ENCODE measurements at regions not wholly inside any gene's neighbourhood (a gene's known extent, or its start where the extent isn't known, plus 50 kb on each side); places are given as distances from the start of the nearest gene placed in this dataset.

DNA sequence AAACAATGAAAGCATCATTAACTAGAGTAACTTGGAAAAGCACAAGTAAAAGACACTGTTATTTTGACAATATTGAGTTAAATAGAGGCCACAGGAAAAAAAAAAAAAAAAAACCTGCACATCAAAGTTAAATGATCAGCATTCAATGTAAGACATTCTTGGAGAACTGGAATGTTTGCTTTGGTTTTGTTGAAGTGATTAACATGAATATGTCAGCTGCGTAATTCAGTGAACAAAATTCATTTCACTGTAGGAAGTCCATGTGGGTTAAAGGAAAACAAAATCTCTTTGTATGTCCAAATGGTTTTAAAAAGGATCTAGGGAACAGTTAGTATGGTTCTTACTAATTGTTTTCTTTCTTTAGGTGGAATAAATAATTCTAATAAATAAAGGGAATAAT lies 252.8 kb upstream of the CNTN6 start:
- no peak overlapping the region for H3K14ac ChIP-seq (ENCODE audit: insufficient read length)
- WGBS, 2 experiments (ENCODE audit: extremely low coverage in 1 of 2, insufficient coverage in 1 of 2, insufficient read length in 1 of 2, insufficient replicate concordance in 2 of 2, low coverage in 1 of 2, low lambda C conversion rate in 2 of 2, missing lambda C conversion rate in 1 of 2) = 88% methylated on average over 1 of the region's 1 CpG; no CpG with 5 or more reads in 1 of the 2 experiments
- H3K4me2 ChIP-seq (ENCODE audit: insufficient read depth in 1 of 2, low read depth in 2 of 2, low read length in 2 of 2) = no peak overlapping the region
- no peak overlapping the region for H3K9ac ChIP-seq (replicated peaks in 1 of 4; ENCODE audit: extremely low read depth in 1 of 4, low read depth in 3 of 4, low read length in 3 of 4)
- POLR2A ChIA-PET (ENCODE audit: partially characterized antibody) = no interaction called here
- no peaks in the 10 kb centered on the region for H4K20me1 ChIP-seq (replicated peaks in 1 of 2; ENCODE audit: control insufficient read depth in 1 of 2, insufficient read depth in 2 of 2, low read length in 2 of 2)
- DNase-seq (ENCODE audit: low read depth in 1 of 2, low spot score in 2 of 2) (no peak), FAIRE-seq (no peak)
- H2BK5ac ChIP-seq (ENCODE audit: low read depth, low read length) = no peak overlapping the region
- H3K4me1 ChIP-seq (replicated peaks in 1 of 4; ENCODE audit: control insufficient read depth in 3 of 4, insufficient read depth in 4 of 4, low read length in 3 of 4) = no peaks in the 10 kb centered on the region
- no peak overlapping the region for H4K8ac ChIP-seq (ENCODE audit: extremely low read depth, insufficient read depth, low read length)
- H2BK15ac ChIP-seq (ENCODE audit: low read length) = no peak overlapping the region
- H2BK12ac ChIP-seq (ENCODE audit: low read depth, low read length) = no peak overlapping the region
- no peaks in the 10 kb centered on the region for H3K79me2 ChIP-seq (ENCODE audit: control insufficient read depth in 1 of 2, insufficient read depth in 2 of 2, low read length in 2 of 2)
- H3K79me1 ChIP-seq (ENCODE audit: low read depth, low read length) = no peaks in the 10 kb centered on the region
- H3K36me3 ChIP-seq (ENCODE audit: control insufficient read depth in 2 of 4, insufficient read depth in 4 of 4, low read length in 3 of 4) = no peaks in the 10 kb centered on the region
- H3K9me3 ChIP-seq (ENCODE audit: insufficient read depth in 2 of 2, low read depth in 1 of 2, low read length in 1 of 2) = no peaks in the 10 kb centered on the region
- no peak overlapping the region for H3K4ac ChIP-seq (replicated peaks; ENCODE audit: insufficient read length, low read depth, low read length)
- TF ChIP-seq RXRA (IDR thresholded peaks at IDR 0.05; ENCODE audit: insufficient read depth, low read depth, low read length) = no peak
- TF ChIP-seq, protein P1, sequence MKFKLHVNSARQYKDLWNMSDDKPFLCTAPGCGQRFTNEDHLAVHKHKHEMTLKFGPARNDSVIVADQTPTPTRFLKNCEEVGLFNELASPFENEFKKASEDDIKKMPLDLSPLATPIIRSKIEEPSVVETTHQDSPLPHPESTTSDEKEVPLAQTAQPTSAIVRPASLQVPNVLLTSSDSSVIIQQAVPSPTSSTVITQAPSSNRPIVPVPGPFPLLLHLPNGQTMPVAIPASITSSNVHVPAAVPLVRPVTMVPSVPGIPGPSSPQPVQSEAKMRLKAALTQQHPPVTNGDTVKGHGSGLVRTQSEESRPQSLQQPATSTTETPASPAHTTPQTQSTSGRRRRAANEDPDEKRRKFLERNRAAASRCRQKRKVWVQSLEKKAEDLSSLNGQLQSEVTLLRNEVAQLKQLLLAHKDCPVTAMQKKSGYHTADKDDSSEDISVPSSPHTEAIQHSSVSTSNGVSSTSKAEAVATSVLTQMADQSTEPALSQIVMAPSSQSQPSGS (IDR thresholded peaks at IDR 0.05; ENCODE audit: low read length) = no peak
- no peak for TF ChIP-seq RBBP5 (IDR thresholded peaks at IDR 0.05; ENCODE audit: borderline replicate concordance, low read depth, low read length)
- no peak for TF ChIP-seq EGR1 (IDR thresholded peaks at IDR 0.05; ENCODE audit: borderline replicate concordance, low read depth, low read length)
- no peak for TF ChIP-seq ZNF274 (IDR thresholded peaks at IDR 0.05; ENCODE audit: borderline replicate concordance, extremely low read depth, low read length)
- TF ChIP-seq SUZ12 (IDR thresholded peaks at IDR 0.05; ENCODE audit: low read length) = no peak
- TF ChIP-seq KDM5A (IDR thresholded peaks at IDR 0.05; ENCODE audit: low read length) = no peak
- TF ChIP-seq SIRT6 (IDR thresholded peaks at IDR 0.05; ENCODE audit: low read length) = no peak
- no peak for TF ChIP-seq RNF2 (IDR thresholded peaks at IDR 0.05; ENCODE audit: borderline replicate concordance, low read depth, low read length, missing control alignments, poor library complexity, severe bottlenecking)
- no peak for TF ChIP-seq HDAC2 (IDR thresholded peaks at IDR 0.05; ENCODE audit: borderline replicate concordance in 1 of 2, low read depth in 2 of 2, low read length in 2 of 2)
- H4K5ac ChIP-seq (ENCODE audit: insufficient read length, low read depth, low read length) = no peak overlapping the region
- no peak overlapping the region for H3K23ac ChIP-seq (ENCODE audit: insufficient read length)
- no peak overlapping the region for H2BK20ac ChIP-seq (ENCODE audit: low read length)
- no peaks in the 10 kb centered on the region for H3K27me3 ChIP-seq (replicated peaks in 1 of 4; ENCODE audit: control insufficient read depth in 3 of 4, extremely low read depth in 1 of 4, insufficient read depth in 3 of 4, low read length in 3 of 4)
- H3K27ac ChIP-seq (ENCODE audit: low read depth, low read length) = no peak overlapping the region
- CTCF ChIA-PET (ENCODE audit: partially characterized antibody) = no interaction called here
- no peaks in the 10 kb centered on the region for H3K23me2 ChIP-seq (ENCODE audit: low read depth, low read length)
- H2BK120ac ChIP-seq (replicated peaks; ENCODE audit: low read depth, low read length) = no peak overlapping the region
- no peak overlapping the region for H4K91ac ChIP-seq (replicated peaks; ENCODE audit: insufficient read length, low read length)
- H3K18ac ChIP-seq (ENCODE audit: extremely low read depth, low read length) = no peak overlapping the region
- H3K56ac ChIP-seq (replicated peaks; ENCODE audit: insufficient read length, low read depth, low read length) = no peak overlapping the region
- no peak overlapping the region for H3K4me3 ChIP-seq (ENCODE audit: extremely low read depth in 1 of 4, insufficient read depth in 2 of 4, low read depth in 3 of 4, low read length in 4 of 4)
- no peak overlapping the region for H2AFZ ChIP-seq (ENCODE audit: low read length)
- H2AK5ac ChIP-seq (ENCODE audit: low read depth, low read length) = no peak overlapping the region

Measured in H1 (cell line).